Thyroid gland (tissue), 4 donors: ENCODE measurements at regions not wholly inside any gene's neighbourhood (a gene's known extent, or its start where the extent isn't known, plus 50 kb on each side); places are given as distances from the start of the nearest gene placed in this dataset.

Source experiments
- POLR2A ChIP-seq, 2 donors: fragments of 450-650 bp; IDR thresholded peaks; one replicate each; pipeline ENCODE4 v1.6.1; 2017; ENCODE audit warnings: antibody characterized with exemption in 2 of 2, mild to moderate bottlenecking in 2 of 2, moderate library complexity in 1 of 2
- TF ChIP-seq, protein P1 (sequence below), 6 experiments: fragments of 200-600 bp in 3 of 6; fragments of 450-650 bp in 3 of 6; sonication (generic) in 3 of 6; IDR thresholded peaks; one replicate each; pipeline ENCODE4 v1.5.1; 2016 to 2019; ENCODE audit warnings: antibody characterized with exemption in 6 of 6, mild to moderate bottlenecking in 2 of 6, inconsistent platforms in 1 of 6, moderate library complexity in 1 of 6

DNA sequence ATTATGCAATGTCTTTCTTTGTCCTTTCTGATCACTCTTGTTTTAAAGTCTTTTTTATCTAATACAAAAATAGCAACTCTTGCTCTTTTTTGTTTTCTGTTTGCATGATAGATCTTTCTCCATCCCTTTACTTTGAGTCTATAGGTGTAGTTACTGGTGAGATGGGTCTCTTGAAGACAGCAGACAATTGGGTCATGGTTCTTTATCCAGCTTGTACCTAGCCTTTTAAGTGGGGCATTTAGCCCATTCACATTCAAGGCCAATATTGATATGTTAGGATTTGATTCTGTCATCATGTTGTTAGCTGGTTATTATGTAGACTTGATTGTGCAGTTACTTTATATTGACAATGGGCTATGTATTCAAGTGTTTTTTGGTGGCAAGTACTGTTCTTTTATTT, 245.9 kb upstream of the TARS1 start:
- TF ChIP-seq POLR2A (IDR thresholded peaks at IDR 0.05): no peak
- TF ChIP-seq, protein P1, sequence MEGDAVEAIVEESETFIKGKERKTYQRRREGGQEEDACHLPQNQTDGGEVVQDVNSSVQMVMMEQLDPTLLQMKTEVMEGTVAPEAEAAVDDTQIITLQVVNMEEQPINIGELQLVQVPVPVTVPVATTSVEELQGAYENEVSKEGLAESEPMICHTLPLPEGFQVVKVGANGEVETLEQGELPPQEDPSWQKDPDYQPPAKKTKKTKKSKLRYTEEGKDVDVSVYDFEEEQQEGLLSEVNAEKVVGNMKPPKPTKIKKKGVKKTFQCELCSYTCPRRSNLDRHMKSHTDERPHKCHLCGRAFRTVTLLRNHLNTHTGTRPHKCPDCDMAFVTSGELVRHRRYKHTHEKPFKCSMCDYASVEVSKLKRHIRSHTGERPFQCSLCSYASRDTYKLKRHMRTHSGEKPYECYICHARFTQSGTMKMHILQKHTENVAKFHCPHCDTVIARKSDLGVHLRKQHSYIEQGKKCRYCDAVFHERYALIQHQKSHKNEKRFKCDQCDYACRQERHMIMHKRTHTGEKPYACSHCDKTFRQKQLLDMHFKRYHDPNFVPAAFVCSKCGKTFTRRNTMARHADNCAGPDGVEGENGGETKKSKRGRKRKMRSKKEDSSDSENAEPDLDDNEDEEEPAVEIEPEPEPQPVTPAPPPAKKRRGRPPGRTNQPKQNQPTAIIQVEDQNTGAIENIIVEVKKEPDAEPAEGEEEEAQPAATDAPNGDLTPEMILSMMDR (IDR thresholded peaks at IDR 0.05): no peak
